ENCODE measurements at regions not wholly inside any gene's neighbourhood (a gene's known extent, or its start where the extent isn't known, plus 50 kb on each side); places are given as distances from the start of the nearest gene placed in this dataset.

- DNase-seq = no peak
Observed at GRCh38 chr2:121125350-121125749, 159.7 kb downstream of the TFCP2L1 start.

DNA sequence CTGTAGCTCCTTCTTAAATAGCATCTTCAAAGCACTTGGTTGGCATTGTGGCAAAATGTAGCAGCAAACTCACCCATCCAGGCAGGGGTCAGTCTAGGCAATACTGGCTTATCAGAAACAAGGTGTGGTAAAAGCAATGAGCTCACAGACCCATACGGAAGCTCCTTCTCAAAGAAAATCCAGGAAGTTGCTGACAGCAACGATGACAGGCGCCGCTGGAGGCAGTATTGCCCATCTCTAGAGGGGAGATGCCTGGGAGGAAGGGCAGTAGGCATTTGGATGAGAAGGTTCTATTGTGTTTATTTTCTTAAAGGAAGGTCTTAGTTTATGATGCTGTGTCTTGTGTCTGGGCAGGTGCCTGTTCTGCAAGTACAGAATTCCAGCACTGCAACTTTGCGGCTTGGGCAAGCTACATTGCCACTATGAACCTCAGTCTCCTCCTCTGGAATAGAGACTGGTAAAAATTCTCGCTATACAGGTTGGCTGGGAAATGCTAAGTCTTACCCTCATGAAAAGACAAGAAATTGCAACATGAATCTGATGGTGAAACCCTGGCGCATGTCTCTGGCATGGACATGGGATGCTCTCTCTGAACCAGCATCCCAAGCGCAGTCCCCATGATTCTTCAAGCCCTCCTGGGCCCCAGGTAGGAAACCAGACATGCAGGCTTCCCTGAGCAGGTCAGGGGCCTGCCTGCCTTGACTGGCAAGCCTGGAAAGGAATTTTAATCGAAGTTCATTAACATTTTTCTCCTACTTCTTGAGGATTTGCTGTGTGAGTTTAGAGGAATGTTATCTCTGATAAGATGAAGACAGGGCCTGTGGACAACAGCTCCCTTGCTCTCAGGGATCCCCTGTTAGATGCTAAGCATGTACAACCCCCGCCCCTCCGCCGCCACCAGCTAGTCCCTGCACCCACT lies 156.0 kb downstream of the TFCP2L1 start:
- DNase-seq = no peak

DNA sequence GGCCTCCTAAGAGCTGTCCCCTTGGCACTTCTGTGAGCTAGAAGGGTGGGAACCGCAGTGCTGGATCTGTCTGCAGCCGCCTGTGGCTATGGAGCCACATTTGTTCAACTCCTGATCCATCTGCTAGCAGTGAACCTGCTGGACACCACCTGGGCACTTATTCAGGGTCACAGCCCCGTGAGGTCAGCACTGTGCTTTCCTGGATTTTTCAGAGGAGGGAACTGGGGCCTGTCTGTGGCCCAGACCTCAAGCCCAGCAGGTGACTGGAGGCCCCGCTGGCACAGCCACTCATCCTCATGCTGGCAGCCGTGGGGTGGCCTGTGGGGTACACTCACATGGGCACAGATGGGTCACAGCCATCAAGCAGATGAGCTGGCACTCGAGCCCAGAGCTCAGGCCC lies 155.3 kb downstream of the TFCP2L1 start:
- no peak for DNase-seq

- no peak for DNase-seq
Observed at GRCh38 chr2:121130301-121130850, 154.6 kb downstream of the TFCP2L1 start.

- DNase-seq = no peak
Observed at GRCh38 chr2:121131375-121131774, 153.6 kb downstream of the TFCP2L1 start.

- no peak for DNase-seq
Observed at GRCh38 chr2:121132054-121132761, 152.8 kb downstream of the TFCP2L1 start.

- DNase-seq = no peak
Observed at GRCh38 chr2:121132762-121133107, 152.3 kb downstream of the TFCP2L1 start.

DNA sequence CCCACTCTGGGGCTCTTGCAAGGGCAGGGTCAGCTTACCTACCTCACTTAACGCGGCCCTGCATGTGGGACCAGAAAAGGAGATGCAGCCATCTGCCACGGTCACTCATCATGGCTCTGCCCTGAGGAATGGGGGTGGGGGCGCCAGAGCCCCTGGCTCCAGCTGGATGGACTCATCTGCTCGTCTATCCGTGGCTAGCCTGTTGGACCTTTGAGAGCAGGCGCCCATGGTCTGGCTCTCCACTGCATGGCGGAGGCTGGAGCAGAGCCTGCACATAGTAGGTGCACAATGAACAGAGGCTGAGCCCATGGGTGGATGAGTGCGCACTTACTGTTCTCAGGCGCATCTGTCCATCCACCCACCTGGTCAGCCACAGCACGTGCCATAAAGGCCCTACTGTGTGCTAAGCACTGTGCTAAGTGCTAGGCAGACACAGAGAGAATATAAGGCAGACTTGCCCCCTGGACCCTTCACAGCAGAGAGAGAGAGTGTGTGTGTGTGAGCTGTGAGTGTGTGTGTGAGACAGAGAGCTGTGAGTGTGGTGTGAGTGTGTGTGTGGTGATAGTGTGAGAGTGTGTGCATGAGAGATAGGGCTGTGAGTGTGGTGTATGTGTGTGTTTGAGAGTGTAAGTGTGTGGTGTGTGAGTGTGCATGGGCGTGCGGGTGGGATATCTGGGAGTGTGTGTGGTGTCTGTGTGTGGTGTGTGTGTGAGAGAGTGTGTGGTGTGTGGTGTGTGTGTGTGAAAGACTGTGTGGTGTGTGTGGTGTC lies 151.3 kb downstream of the TFCP2L1 start:
- no peak for DNase-seq

DNA sequence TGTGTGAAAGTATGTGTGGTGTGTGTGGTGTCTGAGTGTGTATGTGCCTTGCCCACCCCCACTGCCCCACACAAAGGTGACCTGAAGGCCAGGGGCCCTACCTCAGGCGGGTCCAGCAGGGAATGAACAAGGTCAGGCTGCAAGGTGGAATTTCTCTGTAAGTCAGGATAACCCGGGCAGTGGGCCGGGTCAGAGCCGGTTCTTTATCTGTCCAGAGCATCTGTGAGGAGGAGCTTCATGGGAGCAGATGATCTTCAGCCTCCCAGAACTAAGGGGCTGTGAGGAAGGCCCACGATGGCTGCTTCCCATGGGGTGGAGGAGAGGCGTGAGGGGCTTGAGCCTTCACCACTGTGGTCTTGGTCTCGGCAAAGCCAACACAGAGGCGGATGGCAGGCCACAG lies 150.3 kb downstream of the TFCP2L1 start:
- no peak for DNase-seq

DNA sequence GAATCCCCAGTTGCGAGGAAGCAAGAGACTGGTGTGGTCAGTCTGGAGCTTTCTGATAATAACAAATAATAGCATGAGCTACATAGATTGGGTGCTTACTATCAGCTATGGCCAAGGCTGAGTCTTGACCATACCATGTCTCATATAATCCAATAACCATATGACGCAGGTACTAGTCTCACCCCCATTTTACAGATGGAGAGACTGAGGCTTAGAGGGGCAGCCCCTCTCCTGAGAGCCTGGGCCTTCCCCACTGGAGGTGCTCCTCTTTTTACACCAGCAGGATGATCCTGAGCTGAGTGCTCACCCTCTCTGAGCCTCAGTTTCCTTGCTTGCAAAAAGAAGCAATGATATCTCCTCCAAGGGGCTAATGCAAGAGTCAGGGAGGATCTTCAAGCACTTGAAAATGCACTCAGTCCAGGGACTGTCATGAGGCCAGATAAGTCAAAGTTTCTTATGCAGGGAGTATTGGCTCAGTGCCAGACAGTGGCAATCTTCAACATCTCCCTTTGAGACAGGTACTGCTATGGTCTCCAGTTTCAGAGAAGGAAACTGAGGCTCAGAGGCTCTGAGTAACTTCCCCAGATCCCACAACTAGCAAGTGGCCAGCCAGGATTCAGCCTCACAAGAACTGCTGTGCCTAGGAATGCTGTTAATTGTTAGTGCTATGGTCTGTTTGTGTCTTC lies 149.7 kb downstream of the TFCP2L1 start:
- no peak for DNase-seq

GRCh38 chr2:121136323-121136722 lies 148.7 kb downstream of the TFCP2L1 start:
- DNase-seq = no peak

- no peak for DNase-seq
Observed at GRCh38 chr2:121137571-121137970, 147.4 kb downstream of the TFCP2L1 start.

DNA sequence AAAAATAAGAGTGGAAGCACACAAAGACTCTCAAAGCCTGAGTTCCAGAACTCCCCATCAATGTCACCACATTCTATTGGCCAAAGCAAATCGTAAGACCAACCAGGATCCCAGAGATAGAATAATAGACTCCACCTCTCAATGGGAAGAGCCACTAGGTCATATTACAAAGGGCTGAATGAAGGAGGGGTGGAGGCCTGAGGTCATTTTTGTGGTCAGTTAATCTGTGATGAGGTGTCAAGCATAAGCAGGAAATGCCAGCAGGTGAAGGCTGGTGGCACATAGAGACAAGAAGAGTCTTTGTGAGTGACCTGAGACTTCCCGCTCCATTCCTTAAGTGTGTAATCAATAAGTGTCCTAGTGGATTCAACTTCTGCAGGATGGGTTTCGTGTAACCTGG lies 144.3 kb downstream of the TFCP2L1 start:
- no peak for DNase-seq

DNA sequence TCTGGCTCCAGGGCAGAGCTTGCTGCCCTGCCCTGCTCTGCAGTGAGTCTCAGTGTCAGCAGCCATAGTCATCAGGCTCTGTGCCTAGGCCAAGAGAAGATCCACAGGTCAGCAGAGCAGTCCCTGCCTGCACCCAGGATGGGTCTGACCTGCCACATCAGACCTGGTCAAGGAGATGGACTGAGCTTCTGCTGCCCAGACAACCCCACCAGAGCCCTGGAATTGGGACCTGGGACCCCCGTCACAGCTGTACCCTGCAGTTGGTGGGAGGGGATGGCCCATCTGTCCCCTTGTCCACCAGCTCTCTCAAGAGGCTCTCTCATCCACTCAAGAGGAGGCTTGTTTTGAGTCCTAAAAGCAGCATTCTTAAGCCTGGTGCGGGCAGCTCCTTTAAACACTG lies 142.6 kb downstream of the TFCP2L1 start:
- DNase-seq = no peak

DNA sequence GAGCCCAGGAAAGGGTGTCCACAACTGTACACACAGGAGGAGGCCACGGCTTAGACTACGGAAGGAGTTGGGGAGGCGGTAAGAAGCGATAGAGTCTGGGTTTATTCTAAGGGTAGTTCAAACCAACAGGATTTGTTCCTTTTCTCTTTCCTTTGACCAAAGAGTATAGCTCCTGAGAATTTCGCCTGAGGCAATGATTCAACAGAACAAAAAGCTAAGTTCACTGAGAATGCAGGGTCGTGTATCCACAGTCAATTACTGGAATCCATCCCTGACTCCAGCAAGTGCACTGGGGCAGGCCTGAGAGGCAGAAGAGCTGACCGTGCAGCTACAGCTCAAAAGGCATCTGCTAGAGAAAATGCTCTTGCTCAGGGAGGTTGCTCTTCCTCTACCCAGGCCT lies 140.9 kb downstream of the TFCP2L1 start:
- no peak for DNase-seq

GRCh38 chr2:121146630-121147029 lies 138.4 kb downstream of the TFCP2L1 start:
- no peak for DNase-seq

GRCh38 chr2:121147766-121148165 lies 137.2 kb downstream of the TFCP2L1 start:
- DNase-seq = no peak

GRCh38 chr2:121148481-121148880 lies 136.5 kb downstream of the TFCP2L1 start:
- no peak for DNase-seq

DNA sequence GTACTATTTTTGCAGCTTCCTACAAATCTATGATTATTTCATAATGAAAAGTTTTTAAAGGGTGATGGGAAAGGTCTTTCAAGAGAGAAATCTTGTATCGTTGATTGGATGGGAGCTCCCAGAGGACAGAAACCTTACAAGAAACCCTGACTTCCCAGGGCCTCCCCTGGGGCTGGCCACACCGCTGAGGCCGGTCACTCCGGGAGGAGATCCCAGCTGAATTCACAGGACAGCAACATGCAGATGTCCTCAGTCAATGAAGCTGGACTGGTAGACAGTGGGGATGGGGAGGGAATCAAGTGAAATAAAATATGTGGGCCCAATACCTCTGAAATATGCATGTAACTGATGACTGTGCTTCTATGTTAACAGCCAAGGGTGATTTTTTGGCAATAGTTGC lies 135.6 kb downstream of the TFCP2L1 start:
- no peak for DNase-seq

DNA sequence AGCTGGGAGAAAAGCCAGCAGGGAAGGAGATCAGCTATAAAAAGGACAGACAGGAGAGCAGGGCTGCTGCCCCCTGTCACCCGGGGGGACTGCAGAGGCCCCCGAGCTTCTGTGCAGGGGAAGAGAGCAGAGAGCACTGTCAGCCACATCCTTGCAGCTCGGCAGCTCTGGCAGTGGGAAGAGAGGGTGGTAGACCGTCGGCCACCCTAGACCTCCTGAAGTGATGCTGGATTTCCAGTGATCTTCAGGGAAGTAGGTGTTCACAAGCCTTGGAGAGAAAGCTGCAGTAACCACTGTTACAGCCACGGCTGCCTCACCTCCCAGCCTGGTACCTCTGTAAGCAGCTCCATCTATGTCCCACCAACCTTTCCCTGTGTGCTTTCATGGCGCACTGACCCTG lies 134.9 kb downstream of the TFCP2L1 start:
- no peak for DNase-seq

- no peak for DNase-seq
Observed at GRCh38 chr2:121150713-121151112, 134.3 kb downstream of the TFCP2L1 start.

DNA sequence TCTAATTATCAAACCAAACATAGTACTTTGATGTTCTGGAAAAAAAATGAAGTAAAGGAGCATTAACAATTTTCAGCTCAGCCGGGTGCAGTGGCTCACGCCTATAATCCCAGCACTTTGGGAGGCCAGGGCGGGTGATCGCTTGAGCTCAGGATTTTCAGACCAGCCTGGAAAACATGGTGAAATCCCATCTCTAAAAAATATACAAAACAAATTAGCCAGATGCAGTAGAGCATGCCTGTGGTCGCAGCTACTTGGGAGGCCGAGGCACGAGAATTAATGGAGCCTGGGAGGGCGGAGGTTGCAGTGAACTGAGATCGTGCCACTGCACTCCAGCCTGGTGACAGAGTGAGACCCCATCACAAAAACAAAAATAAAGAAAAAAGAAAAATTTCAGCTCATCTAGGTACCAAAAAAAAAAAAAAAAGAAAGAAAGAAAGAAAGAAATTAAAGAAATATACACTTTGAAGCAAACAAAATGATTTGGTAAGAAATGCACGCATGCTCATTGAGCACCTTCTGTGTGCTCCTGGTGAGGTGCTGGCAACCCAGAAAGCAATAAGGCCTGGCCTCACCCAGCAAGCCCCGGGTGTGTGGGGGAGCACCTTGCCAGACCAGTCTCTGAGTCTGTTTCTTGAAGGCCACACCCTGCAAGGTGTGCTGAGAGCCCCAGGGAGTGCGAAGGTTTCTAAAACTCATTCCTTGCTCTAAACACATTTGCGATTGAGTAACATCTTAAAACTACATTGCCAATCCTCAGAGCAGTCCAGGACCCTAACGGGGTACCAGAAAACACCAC lies 133.5 kb downstream of the TFCP2L1 start:
- DNase-seq = no peak

Data from activated naive CD4-positive, alpha-beta T cell treated with Interleukin-2 at 50 U/mL for 16 hours (primary cell).